WTC11 (cell line): ENCODE measurements at regions not wholly inside any gene's neighbourhood (a gene's known extent, or its start where the extent isn't known, plus 50 kb on each side); places are given as distances from the start of the nearest gene placed in this dataset.

Experiments
- ARID4B ChIP-seq: sonication (generic); formaldehyde crosslinking; IDR thresholded peaks from 2 replicates; pipeline ENCODE4 v1.8.0; 2023; ENCODE audit warnings: missing genetic modification reagents, mild to moderate bottlenecking, borderline replicate concordance
- CTCF ChIP-seq: fragments of 200-600 bp; IDR thresholded peaks from 2 replicates; pipeline ENCODE4 v1.8.0; 2022; ENCODE audit warnings: antibody characterized with exemption
- ETV6 ChIP-seq: sonication (generic); formaldehyde crosslinking; IDR thresholded peaks from 2 replicates; pipeline ENCODE4 v1.8.1; 2022; ENCODE audit warnings: mild to moderate bottlenecking, missing genetic modification reagents
- FOXP1 ChIP-seq: sonication (generic); formaldehyde crosslinking; IDR thresholded peaks from 2 replicates; pipeline ENCODE4 v1.8.0; 2022; ENCODE audit warnings: missing genetic modification reagents, mild to moderate bottlenecking, moderate library complexity, borderline replicate concordance
- KAT7 ChIP-seq: sonication (generic); formaldehyde crosslinking; IDR thresholded peaks from 2 replicates; pipeline ENCODE4 v1.8.1; 2023; ENCODE audit warnings: missing genetic modification reagents, mild to moderate bottlenecking, borderline replicate concordance
- TCF7 ChIP-seq: sonication (generic); formaldehyde crosslinking; IDR thresholded peaks from 2 replicates; pipeline ENCODE4 v1.8.0; 2022; ENCODE audit warnings: mild to moderate bottlenecking, low read depth, missing genetic modification reagents, moderate library complexity
- TP53 ChIP-seq: sonication (generic); formaldehyde crosslinking; IDR thresholded peaks from 2 replicates; pipeline ENCODE4 v1.8.1; 2023; ENCODE audit warnings: mild to moderate bottlenecking, missing genetic modification reagents

- no peak for TF ChIP-seq CTCF
- TF ChIP-seq KAT7 (CRISPR knock-in tag), result no peak
- no peak for TF ChIP-seq TP53
- TF ChIP-seq TCF7 (CRISPR knock-in tag), result no peak
- TF ChIP-seq FOXP1 (CRISPR knock-in tag), result no peak
- no peak for TF ChIP-seq ETV6 (CRISPR knock-in tag)
- no peak for TF ChIP-seq ARID4B (CRISPR knock-in tag)
These were observed 1241.2 kb upstream of the CDH2 start for GRCh38 chr18:29418136-29418535.
